ENCODE measurements at regions not wholly inside any gene's neighbourhood (a gene's known extent, or its start where the extent isn't known, plus 50 kb on each side); places are given as distances from the start of the nearest gene placed in this dataset.

DNA sequence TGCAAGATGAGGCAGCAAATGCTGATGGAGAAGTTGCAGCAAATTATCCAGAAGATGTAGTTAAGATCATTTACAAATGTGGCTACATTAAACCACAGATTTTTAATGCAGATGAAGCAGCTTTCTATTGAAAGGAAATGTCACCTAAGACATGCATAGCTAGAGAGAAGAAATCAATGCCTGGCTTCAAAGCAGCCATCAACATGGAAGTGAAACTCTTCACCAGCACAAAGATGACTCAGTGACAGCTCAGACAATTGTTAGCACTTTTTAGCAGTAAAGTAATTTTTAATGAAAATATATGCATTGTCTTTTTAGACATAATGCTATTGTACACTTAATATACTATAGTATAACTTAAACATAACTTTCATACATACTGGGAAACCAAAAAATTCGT is 71.4 kb downstream of the FANCF start:
- TF ChIP-seq, protein P1, sequence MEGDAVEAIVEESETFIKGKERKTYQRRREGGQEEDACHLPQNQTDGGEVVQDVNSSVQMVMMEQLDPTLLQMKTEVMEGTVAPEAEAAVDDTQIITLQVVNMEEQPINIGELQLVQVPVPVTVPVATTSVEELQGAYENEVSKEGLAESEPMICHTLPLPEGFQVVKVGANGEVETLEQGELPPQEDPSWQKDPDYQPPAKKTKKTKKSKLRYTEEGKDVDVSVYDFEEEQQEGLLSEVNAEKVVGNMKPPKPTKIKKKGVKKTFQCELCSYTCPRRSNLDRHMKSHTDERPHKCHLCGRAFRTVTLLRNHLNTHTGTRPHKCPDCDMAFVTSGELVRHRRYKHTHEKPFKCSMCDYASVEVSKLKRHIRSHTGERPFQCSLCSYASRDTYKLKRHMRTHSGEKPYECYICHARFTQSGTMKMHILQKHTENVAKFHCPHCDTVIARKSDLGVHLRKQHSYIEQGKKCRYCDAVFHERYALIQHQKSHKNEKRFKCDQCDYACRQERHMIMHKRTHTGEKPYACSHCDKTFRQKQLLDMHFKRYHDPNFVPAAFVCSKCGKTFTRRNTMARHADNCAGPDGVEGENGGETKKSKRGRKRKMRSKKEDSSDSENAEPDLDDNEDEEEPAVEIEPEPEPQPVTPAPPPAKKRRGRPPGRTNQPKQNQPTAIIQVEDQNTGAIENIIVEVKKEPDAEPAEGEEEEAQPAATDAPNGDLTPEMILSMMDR (IDR thresholded peaks at IDR 0.05), result no peak
- TF ChIP-seq SIN3A (IDR thresholded peaks at IDR 0.05; ENCODE audit: borderline replicate concordance, insufficient read depth, low read depth, low read length) (no peak), POLR2AphosphoS5 (IDR thresholded peaks at IDR 0.05; ENCODE audit: low read depth, low read length) (no peak)
